Testis (tissue), 2 donors: ENCODE measurements at regions not wholly inside any gene's neighbourhood (a gene's known extent, or its start where the extent isn't known, plus 50 kb on each side); places are given as distances from the start of the nearest gene placed in this dataset.

ENCODE experiments used
- POLR2A ChIP-seq: fragments of 450-650 bp; IDR thresholded peaks from one replicate; pipeline ENCODE4 v1.6.1; 2017; ENCODE audit warnings: antibody characterized with exemption, mild to moderate bottlenecking, moderate library complexity
- TF ChIP-seq, protein P1 (sequence below), 3 experiments: fragments of 450-650 bp in 2 of 3; fragments of 200-600 bp in 1 of 3; sonication (generic) in 1 of 3; IDR thresholded peaks; one replicate each; pipeline ENCODE4 v1.5.1; 2016 to 2019; ENCODE audit warnings: antibody characterized with exemption in 3 of 3, mild to moderate bottlenecking in 2 of 3, moderate library complexity in 1 of 3

DNA sequence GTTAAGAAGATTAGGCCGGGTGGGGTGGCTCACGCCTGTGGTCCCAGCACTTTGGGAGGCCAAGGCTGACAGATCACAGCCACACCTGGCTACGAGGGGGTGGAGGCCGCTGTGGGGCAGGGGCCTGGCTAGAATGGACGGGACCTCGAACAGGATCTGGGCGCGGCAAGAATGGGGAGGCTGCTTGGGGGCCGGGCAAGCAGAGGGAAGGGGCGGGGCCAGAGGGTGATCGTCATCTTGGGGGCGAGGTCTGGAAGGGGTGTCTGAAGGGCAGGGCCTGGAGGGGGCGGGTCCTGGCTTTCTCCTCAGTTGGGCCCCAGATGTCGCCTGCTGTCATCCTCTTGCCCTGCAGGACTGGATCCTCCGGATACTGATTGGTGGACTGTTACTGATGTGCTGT is 57.3 kb upstream of the ENPEP start:
- TF ChIP-seq, protein P1, sequence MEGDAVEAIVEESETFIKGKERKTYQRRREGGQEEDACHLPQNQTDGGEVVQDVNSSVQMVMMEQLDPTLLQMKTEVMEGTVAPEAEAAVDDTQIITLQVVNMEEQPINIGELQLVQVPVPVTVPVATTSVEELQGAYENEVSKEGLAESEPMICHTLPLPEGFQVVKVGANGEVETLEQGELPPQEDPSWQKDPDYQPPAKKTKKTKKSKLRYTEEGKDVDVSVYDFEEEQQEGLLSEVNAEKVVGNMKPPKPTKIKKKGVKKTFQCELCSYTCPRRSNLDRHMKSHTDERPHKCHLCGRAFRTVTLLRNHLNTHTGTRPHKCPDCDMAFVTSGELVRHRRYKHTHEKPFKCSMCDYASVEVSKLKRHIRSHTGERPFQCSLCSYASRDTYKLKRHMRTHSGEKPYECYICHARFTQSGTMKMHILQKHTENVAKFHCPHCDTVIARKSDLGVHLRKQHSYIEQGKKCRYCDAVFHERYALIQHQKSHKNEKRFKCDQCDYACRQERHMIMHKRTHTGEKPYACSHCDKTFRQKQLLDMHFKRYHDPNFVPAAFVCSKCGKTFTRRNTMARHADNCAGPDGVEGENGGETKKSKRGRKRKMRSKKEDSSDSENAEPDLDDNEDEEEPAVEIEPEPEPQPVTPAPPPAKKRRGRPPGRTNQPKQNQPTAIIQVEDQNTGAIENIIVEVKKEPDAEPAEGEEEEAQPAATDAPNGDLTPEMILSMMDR (IDR thresholded peaks at IDR 0.05): no peak
- TF ChIP-seq POLR2A: no peak
